ENCODE measurements at regions not wholly inside any gene's neighbourhood (a gene's known extent, or its start where the extent isn't known, plus 50 kb on each side); places are given as distances from the start of the nearest gene placed in this dataset.

DNA sequence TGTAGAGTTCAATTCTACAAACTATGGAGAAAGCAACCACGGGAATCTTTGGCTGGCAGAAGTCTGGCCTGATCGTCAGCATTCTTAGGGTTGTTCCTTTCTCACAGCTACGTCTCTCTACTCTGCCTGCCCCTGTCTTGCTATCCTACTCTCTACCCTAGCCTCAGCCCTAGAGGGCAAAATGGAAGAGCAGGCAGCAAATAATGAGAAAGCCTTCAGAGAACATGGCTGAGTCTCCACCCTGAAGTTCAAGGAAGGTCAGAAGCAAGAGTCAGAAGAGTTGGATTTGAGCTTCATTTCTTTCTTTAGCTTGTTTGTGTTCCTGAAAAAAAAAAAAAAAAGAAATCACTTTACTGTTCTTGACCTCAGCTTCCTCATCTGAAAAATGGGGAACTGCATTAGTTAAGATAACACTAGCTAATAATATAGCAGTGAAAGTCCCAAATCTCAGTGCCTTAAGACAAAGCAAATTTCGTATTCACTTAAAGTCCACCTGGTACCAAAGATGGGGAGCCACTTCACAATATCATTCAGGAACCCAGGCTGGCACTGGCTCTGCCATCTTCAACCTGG is 50.2 kb upstream of the CCND2 start:
- ChIA-PET CTCF (no interaction called here), POLR2A (no interaction called here)
- no peak for DNase-seq (ENCODE audit: extremely low spot score)
- TF ChIP-seq CTBP1 (IDR thresholded peaks at IDR 0.05; ENCODE audit: borderline replicate concordance) (no peak), LEF1 (IDR thresholded peaks at IDR 0.05; ENCODE audit: borderline replicate concordance) (no peak), FOXK2 (IDR thresholded peaks at IDR 0.05) (no peak), NFRKB (IDR thresholded peaks at IDR 0.05) (no peak), SP1 (IDR thresholded peaks at IDR 0.05) (no peak), BHLHE40 (IDR thresholded peaks at IDR 0.05; ENCODE audit: borderline replicate concordance) (no peak), SUZ12 (IDR thresholded peaks at IDR 0.05) (no peak), TARDBP (IDR thresholded peaks at IDR 0.05) (no peak), ELF4 (IDR thresholded peaks at IDR 0.05) (no peak), ZNF384 (IDR thresholded peaks at IDR 0.05) (no peak), FOXA1 (IDR thresholded peaks at IDR 0.05) (no peak), HDGF (IDR thresholded peaks at IDR 0.05; ENCODE audit: borderline replicate concordance) (no peak), L3MBTL2 (conservative IDR thresholded peaks at IDR 0.05) (no peak), ARNT (IDR thresholded peaks at IDR 0.05) (no peak)
- TF ChIP-seq, protein P1, sequence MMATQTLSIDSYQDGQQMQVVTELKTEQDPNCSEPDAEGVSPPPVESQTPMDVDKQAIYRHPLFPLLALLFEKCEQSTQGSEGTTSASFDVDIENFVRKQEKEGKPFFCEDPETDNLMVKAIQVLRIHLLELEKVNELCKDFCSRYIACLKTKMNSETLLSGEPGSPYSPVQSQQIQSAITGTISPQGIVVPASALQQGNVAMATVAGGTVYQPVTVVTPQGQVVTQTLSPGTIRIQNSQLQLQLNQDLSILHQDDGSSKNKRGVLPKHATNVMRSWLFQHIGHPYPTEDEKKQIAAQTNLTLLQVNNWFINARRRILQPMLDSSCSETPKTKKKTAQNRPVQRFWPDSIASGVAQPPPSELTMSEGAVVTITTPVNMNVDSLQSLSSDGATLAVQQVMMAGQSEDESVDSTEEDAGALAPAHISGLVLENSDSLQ (IDR thresholded peaks at IDR 0.05): no peak

DNA sequence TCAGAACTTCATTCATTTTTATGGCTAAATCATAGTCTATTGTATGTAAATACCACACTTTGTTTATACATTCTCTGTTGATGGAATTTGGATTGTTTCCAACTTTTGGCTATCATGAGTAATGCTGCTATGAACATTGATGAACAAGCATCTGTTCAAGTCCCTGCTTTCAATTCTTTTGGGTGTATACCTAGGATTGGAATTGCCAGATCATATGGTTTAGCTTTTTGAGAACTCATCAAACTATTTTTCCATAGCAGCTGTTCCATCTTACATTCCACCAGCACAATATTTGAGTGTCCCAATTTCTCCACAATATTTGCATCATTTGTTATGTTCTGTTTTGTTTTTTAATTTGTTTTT is 52.3 kb upstream of the CCND2 start:
- TF ChIP-seq NFRKB (IDR thresholded peaks at IDR 0.05): no peak
- ChIA-PET POLR2A (no interaction called here), CTCF (no interaction called here)
- no peak for DNase-seq (ENCODE audit: extremely low spot score)

DNA sequence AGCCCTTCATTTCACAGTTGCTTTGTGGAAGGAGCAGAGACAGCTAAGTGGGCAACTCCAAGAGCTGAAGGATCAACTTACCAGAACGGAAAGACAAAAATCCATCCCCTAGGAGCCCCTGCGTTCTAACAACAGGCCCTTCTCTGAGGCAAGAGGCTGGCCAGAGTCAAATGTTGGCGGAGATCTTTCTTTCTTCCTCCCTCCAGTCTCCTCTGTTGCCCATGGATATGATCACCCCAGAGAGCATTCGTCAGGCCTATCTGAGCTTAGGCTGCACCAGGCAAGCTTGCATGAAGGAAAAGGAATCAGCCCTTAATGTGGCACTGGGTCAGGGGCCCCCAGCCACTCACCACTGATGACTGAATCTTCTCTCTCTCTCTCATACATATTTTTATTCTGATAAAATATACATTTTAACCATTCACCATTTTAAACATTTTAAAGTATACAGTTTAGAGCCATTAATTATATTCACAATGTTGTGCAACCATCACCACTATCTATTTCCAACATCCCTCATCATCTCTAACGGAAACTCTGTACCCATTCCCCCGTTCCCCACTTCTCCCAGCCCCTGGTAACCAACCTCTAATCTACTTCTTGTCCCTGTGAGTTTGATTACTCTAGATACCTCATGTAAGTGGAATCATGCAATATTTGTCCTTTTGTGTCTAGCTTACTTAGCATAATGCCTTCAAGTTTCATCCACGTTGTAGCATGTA is 52.9 kb upstream of the CCND2 start:
- POLR2A ChIA-PET: no interaction called here
- CTCF ChIA-PET: no interaction called here
- TF ChIP-seq SUZ12 (IDR thresholded peaks at IDR 0.05) (no peak), CTBP1 (IDR thresholded peaks at IDR 0.05; ENCODE audit: borderline replicate concordance) (no peak), HDGF (IDR thresholded peaks at IDR 0.05; ENCODE audit: borderline replicate concordance) (no peak), L3MBTL2 (conservative IDR thresholded peaks at IDR 0.05) (no peak), TARDBP (IDR thresholded peaks at IDR 0.05) (no peak), FOXM1 (IDR thresholded peaks at IDR 0.05; ENCODE audit: borderline replicate concordance) (no peak), ZNF384 (IDR thresholded peaks at IDR 0.05) (no peak), BHLHE40 (IDR thresholded peaks at IDR 0.05; ENCODE audit: borderline replicate concordance) (no peak), LEF1 (IDR thresholded peaks at IDR 0.05; ENCODE audit: borderline replicate concordance) (no peak), FOXK2 (IDR thresholded peaks at IDR 0.05) (no peak), SP1 (IDR thresholded peaks at IDR 0.05) (no peak), FOXA1 (IDR thresholded peaks at IDR 0.05) (no peak), ELF4 (IDR thresholded peaks at IDR 0.05) (no peak), NFRKB (IDR thresholded peaks at IDR 0.05) (no peak), ARNT (IDR thresholded peaks at IDR 0.05) (no peak)
- TF ChIP-seq, protein P1 (IDR thresholded peaks at IDR 0.05): no peak
- DNase-seq (ENCODE audit: extremely low spot score): no peak

DNA sequence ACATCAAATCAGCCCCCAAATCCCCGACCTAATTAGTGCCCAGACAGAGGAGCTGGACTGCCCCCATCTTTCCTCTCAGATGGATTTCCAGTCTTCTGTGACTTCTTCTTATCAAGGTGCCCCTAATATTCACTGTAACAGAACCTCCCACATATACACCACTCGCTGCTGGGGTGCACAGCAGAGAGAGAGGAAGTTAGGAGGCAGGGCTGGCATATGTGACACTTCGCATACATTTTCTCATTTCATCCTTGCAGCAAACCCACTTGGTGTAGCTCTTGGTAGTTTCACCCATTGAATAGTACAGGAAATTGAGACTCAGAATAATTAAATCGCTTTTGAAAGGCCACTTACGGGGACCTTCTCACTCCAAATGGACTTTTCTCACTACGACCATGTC is 56.5 kb upstream of the CCND2 start:
- ChIA-PET CTCF (no interaction called here), POLR2A (no interaction called here)
- TF ChIP-seq SP1 (IDR thresholded peaks at IDR 0.05): no peak
- no peak for TF ChIP-seq ELF4 (IDR thresholded peaks at IDR 0.05)
- TF ChIP-seq ARNT (IDR thresholded peaks at IDR 0.05): no peak
- no peak for TF ChIP-seq LEF1 (IDR thresholded peaks at IDR 0.05; ENCODE audit: borderline replicate concordance)
- TF ChIP-seq CTBP1 (IDR thresholded peaks at IDR 0.05; ENCODE audit: borderline replicate concordance): no peak
- TF ChIP-seq HDGF (IDR thresholded peaks at IDR 0.05; ENCODE audit: borderline replicate concordance): no peak
- no peak for TF ChIP-seq L3MBTL2 (conservative IDR thresholded peaks at IDR 0.05)
- TF ChIP-seq TARDBP (IDR thresholded peaks at IDR 0.05): no peak
- no peak for TF ChIP-seq SUZ12 (IDR thresholded peaks at IDR 0.05)
- TF ChIP-seq FOXA1 (IDR thresholded peaks at IDR 0.05): no peak
- no peak for TF ChIP-seq FOXM1 (IDR thresholded peaks at IDR 0.05; ENCODE audit: borderline replicate concordance)
- TF ChIP-seq BHLHE40 (IDR thresholded peaks at IDR 0.05; ENCODE audit: borderline replicate concordance): no peak
- TF ChIP-seq NFRKB (IDR thresholded peaks at IDR 0.05): no peak
- no peak for TF ChIP-seq ZNF384 (IDR thresholded peaks at IDR 0.05)
- no peak for TF ChIP-seq FOXK2 (IDR thresholded peaks at IDR 0.05)
- no peak for DNase-seq (ENCODE audit: extremely low spot score)

DNA sequence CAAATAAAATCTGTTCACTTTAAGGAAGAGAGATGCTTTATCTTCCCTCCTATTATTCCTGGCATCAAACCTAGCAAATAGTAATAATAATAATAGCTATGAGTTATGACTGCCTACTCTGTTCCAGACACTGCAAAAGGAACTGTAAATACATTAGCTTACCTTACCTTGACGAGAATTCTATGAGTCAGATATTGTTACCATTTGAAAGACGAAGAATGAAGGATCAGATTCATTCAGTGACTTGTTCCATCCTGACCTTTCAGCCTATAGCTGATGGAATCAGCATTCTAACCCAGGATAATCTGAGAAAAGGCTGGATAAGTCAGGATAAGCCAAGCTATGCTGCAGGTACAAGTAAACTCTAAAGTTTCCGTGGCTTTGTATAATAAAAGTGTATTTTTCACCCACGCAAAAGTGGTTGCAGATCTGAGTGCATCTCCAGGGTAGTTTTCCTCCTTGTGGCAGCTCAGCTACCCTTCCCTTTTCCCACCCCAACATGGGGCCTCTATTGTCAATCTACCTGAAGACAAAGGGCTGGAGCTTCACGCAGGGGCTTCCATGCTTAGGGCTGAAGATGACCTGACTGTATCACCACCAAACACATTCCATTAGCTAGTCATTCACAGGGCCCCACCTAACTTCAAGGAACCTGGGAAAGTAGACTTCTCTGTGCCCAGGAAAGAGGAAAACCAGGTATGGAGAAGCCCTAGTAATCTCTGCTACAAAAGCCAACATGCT is 57.2 kb upstream of the CCND2 start:
- TF ChIP-seq SP1 (IDR thresholded peaks at IDR 0.05) (no peak), CTBP1 (IDR thresholded peaks at IDR 0.05; ENCODE audit: borderline replicate concordance) (no peak), LEF1 (IDR thresholded peaks at IDR 0.05; ENCODE audit: borderline replicate concordance) (no peak), NFRKB (IDR thresholded peaks at IDR 0.05) (no peak), ARNT (IDR thresholded peaks at IDR 0.05) (no peak), FOXK2 (IDR thresholded peaks at IDR 0.05) (no peak), ZNF384 (IDR thresholded peaks at IDR 0.05) (no peak), ELF4 (IDR thresholded peaks at IDR 0.05) (no peak), TARDBP (IDR thresholded peaks at IDR 0.05) (no peak), FOXA1 (IDR thresholded peaks at IDR 0.05) (no peak), SUZ12 (IDR thresholded peaks at IDR 0.05) (no peak), L3MBTL2 (conservative IDR thresholded peaks at IDR 0.05) (no peak), HDGF (IDR thresholded peaks at IDR 0.05; ENCODE audit: borderline replicate concordance) (no peak), FOXM1 (IDR thresholded peaks at IDR 0.05; ENCODE audit: borderline replicate concordance) (no peak)
- TF ChIP-seq, protein P1 (IDR thresholded peaks at IDR 0.05): no peak
- POLR2A ChIA-PET: interaction anchor here (1.1 to 1.4 kb wide), 2 partner anchors 55 to 57 kb away, joined by 3 read pairs; partner anchors contain the start of gene CCND2
- CTCF ChIA-PET: no interaction called here

More for the DNA sequence above, 57.2 kb upstream of the CCND2 start:
- DNase-seq (ENCODE audit: extremely low spot score): no peak

Measured in HEK293T (cell line).